ENCODE measurements at regions not wholly inside any gene's neighbourhood (a gene's known extent, or its start where the extent isn't known, plus 50 kb on each side); places are given as distances from the start of the nearest gene placed in this dataset.

DNA sequence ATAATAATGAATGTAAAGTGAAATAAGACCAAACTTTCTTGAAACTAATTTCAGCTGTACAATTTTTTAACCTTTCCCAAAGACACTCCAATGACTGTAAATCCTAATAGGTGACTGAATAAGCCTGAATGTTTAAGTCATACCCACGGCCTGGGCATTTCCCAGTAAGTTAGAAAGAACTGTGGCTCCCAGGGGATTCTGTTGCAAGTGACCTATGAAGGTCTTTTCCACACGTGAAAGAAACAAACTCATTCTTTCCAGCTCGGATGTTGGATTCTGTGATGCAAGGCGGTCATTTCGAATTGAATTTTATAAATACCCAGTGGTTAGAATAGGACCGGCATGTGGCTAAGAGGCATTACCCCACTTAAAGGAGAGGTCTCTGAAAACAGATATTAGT lies 1134.4 kb downstream of the GALC start:
- no peak for DNase-seq

GRCh38 chr14:86858031-86858430 lies 1135.0 kb downstream of the GALC start:
- DNase-seq: no peak

- DNase-seq: no peak
Measured at GRCh38 chr14:86852530-86852929, 1140.5 kb downstream of the GALC start.

GRCh38 chr14:86847140-86847539 lies 1145.8 kb downstream of the GALC start:
- DNase-seq: no peak

DNA sequence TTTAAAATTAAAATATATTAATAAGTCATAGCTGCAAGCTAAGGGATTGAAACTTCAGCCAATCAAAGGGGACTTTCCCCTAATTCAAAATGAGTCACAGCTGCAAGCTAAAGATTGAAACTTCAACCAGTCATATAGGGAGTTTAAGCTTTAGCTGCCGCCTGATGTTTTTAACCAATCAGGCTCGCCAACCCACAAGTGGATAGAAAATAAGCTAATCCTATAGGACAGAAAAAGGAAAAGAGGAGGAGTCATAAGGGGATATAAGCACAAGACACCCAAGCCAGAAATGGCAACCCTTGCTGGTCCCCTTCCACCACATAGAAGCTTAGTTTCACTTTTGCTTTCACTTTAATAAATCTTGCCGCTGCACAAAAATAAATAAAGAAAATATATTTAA lies 1154.6 kb downstream of the GALC start:
- no peak for DNase-seq

DNA sequence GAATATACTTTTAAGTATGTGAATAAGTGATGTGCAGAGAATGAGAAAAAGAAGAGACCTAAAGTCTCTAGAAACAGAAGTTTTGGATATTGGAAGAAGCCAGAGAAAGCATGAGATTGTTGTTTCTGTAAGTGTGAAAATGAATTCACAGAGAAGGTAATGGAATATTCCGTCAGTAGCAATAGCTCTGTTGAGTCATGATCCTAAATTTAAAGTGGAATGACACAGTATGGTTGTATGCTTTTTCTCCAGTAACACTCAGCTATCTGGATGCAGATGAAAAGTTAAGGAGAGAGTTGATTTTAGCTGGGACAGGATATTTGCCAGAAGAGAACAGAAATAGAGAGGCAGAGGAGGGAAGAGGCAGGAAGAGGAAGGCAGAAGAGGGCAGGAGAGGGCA lies 1166.3 kb downstream of the GALC start:
- no peak for DNase-seq

DNA sequence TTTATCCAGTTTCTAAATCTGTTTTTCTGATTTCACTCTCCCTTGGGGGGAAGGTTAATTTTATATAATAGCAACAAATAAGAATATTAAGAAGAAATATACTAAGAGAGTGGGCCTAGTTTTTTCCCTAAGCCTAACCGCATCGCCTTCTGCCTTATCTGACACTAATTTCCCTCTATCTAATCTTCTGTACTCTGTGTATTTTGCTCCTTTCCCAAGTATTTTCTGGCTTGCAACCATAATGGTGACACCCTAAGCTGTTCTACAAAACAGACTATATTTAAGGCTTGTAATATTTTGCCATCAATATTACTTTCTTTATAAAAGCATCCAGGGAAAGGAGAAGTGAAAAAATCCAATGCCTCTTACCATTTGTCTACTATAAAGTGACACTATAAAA lies 1168.8 kb downstream of the GALC start:
- no peak for DNase-seq

DNA sequence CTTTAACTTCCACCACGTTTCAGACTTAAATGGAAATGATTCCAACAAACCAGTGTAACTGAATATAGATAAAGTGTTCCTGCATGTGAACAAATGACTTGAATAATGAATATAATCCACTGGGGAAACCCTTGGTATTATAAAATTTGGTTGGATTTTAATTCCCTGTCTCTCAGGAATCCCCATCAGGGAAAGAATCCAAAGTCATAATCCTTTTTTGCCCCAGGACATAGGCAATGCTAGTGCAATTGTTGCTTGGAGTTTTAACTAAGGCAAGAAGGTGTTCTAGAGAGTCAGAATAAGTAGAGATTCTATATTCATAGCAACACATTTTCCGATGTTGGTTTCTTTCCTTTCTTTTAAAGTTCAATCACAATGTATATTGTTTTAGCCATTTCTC lies 1169.4 kb downstream of the GALC start:
- no peak for DNase-seq

DNA sequence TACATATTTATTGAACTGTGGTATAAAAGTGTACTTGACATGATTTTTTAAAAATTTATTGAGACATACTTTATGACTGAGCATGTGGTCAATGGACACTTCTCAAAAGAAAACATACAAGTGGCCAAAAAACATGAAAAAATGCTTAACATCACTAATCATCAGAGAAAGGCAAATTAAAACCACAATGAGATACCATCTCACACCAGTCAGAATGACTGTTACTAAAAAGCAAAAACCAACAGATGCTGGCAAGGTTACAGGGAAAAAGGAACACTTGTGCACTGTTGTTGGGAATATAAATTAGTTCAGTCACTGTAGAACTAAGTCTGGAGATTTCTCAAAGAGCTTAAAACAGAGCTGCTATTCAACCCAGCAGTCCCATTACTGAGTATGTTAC lies 1177.6 kb downstream of the GALC start:
- no peak for DNase-seq

- no peak for DNase-seq
Measured at GRCh38 chr14:86802726-86803125, 1190.3 kb downstream of the GALC start.

DNA sequence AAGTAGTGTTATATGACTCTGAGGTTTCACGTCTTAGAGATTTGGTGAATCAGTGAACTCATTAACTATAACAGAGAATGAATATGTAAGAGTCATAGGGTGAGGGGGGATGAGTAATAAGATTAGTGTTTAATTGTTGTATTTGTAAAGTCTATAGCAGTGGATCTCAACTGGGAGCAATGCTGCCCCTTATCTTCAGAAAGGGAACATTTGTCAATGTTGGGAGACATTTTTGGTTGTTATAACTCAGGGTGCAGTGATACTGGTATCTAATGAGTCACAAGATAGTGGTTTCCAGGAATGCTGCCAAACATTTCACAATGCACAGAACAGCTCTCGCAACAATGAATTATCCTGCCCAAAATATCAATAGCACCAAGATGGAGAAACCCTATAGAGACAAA lies 1193.7 kb downstream of the GALC start:
- DNase-seq: no peak

GRCh38 chr14:86798330-86798729 lies 1194.7 kb downstream of the GALC start:
- no peak for DNase-seq

GRCh38 chr14:86797075-86797351 lies 1196.0 kb downstream of the GALC start:
- DNase-seq: no peak

GRCh38 chr14:86796221-86797074 lies 1196.5 kb downstream of the GALC start:
- DNase-seq: no peak

DNA sequence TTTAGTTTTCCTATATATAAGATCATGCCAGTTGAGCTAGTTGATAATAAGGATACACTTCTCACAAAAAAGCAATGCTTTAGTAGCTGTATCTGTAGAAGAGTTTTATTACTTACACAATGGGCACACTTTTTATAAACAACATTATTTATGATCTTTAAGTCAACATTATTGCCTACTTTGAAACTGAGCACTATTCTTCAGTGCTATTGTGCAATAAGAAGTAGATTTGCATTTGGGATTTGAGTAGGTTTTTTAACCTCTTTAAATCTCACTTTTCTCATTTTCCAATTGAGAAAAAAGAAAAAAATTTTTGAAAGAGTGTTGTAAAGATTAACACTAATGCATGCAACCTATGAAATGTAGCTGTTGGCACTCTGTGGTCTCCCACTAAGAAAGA lies 1198.3 kb downstream of the GALC start:
- DNase-seq: no peak

DNA sequence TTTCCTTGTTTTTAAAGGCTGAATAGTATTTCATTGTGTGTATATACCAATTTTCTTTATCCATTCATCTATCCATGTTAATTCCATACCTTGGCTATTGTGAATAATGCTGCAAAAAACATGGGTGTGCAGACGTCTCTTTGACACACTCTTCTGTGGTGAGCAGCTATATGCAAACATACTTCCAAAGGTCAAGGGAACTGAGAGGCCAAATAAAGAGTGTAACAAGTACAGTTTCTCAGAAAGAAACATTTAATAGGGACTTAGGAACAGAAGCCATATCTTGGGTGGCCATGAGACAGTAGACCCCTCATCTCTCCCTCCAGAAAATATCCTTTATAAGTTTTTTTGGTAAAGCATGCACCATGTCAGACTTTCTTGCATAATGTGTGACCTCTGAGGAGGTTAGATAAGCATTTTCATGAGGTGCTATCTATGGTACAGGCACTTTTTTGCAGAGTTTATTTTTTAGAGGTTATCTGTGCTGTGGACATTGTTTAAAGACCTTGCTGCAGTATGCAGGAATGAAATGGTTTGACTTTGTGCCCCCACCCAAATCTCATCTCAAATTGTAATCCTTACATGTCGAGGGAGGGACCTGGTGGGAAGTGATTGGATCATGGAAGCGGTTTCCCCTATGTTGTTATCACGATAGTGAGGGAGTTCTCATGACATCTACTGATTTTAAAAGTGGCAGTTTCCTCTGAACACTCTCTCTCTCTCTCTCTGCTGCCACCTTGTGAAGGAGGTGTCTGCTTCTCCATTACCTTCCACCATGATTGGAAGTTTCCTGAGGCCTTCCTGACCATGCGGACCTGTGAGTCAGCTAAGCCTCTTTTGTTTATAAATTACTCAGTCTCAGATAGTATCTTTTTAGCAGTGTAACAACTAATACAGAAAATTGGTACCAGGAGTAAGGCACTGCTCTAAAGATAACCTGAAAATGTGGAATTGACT lies 1202.3 kb downstream of the GALC start:
- DNase-seq: no peak

DNA sequence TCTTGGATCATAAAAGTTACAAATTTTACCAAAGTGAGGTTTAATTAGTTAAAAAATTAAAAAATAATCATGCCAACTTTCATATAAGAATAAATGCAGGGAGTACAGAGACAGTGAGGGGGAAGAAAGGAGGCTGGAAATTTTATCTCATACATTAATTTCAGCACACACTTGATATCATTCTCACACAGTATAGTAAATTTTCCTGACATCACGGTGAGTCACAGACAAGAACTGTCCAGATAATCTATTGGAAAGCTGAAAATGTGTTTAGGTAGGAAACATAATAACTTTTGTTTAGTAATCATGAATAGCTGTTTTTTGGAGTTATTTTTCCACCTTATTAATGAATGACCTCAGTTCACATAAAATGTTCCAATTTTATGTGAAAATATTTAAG lies 1204.8 kb downstream of the GALC start:
- no peak for DNase-seq

GRCh38 chr14:86787717-86788116 lies 1205.3 kb downstream of the GALC start:
- DNase-seq: no peak

- DNase-seq: no peak
Measured at GRCh38 chr14:86782092-86782580, 1210.8 kb downstream of the GALC start.

- DNase-seq: no peak
Measured at GRCh38 chr14:86780876-86781510, 1212.0 kb downstream of the GALC start.

DNA sequence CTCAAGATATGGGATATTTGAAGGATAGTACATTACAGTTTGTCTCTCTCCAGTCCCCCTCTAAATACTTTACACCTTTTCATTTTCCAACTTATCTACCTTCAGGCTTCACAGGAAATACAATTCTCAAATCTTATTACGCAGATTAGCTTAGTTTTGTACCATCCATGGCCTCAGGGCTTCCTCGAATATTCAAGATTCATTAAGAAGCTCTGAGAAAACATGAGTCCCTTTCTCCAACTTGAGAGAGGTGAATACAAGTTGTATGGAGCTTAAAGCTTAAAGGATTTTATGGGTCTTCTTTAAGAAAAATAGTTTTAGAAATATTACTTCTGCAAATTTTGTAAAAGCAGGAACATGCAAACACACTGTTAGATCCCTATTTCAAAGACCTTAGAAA lies 1212.5 kb downstream of the GALC start:
- DNase-seq: no peak

DNA sequence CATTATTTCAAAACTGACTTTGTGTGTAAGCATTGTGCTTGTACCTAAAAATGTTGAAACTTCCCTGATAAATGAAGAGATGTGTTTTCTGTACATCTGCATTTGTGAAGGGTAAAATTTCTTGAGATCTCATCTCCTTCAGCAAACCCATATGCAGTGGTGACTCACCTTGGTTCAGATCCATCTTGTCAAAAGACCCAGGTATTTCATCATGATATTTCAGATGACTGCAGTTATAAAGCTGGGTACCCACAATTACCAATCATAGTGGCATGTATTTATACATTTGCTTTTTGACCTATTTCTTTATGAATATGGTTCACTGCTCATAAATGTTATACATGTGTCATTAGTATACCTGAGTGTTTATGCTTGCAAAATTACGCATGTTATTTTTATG lies 1213.6 kb downstream of the GALC start:
- no peak for DNase-seq

DNA sequence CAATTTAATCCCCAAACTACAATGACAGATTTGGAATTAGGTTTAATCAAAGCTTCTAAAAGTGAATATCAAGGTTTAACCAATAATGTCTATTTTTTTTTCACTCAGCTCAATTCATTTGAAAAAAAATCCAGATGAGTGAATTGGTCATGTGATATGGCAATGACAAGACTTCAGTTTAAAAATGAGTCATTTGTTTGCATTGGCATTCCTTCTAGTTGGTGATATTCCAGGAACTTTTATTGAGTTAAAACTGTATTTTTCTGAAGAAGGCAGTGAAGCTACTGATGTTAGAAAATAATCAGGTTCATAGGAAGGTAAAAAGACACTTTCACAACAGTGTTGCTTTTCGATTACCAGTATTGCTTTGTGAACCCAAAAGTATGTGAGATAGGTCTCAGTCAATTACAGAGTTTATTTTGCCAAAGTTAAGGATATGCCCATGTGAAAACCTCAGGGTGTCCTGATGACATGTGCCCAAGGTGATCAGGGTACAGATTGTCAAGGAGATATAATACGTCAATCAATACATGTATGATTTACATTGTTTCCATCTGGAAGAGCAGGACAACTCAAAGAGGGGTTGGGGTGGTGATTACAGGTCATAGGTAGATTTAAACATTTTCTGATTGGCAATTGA lies 1214.9 kb downstream of the GALC start:
- no peak for DNase-seq

Data from KG1 (cell line).